K562 (cell line): ENCODE measurements at regions not wholly inside any gene's neighbourhood (a gene's known extent, or its start where the extent isn't known, plus 50 kb on each side); places are given as distances from the start of the nearest gene placed in this dataset.

Source experiments
- ATAC-seq: fragments of 200-7000 bp; cut with Tn5 transposase; 3 replicates; pipeline ENCODE4 v1.9.1; 2020; ENCODE audit warnings: moderate library complexity
- BruUV-seq: library from RNA; stranded (reverse); fragments of 400-500 nt; replicated peaks from 2 replicates; lab custom pipeline; 2021; lab: Mats Ljungman, UMichigan
- CTCF ChIA-PET: fragments of 300-600 bp; formaldehyde crosslinking; extraction: SDS; loops from one replicate; lab custom pipeline; 2021; ENCODE audit warnings: low intra/inter-chr PET ratio; lab: Yijun Ruan, JAX
- POLR2A ChIA-PET: fragments of 300-600, 350-650 bp; sonication (Branson Sonifier 250); formaldehyde crosslinking; extraction: SDS; loops from one replicate; lab custom pipeline; 2021; ENCODE audit warnings: antibody characterized with exemption, inconsistent platforms; lab: Yijun Ruan, JAX
- DNase-seq, 4 experiments: peaks; one replicate each; pipeline versions ENCODE4 v3.0.0 to v3.0.0-alpha.2; 2011 to 2018; ENCODE audit warnings: low spot score in 3 of 4, mixed read lengths in 3 of 4; ENCODE audit errors: extremely low read depth in 1 of 4
- FAIRE-seq: peaks from 2 replicates; lab custom pipeline; 2011; peaks lifted over from hg19 to GRCh38; lab: Jason Lieb, UNC
- H2AFZ ChIP-seq: 2 replicates; pipeline ENCODE4 v1.6.0; 2011; ENCODE audit warnings: low read depth, low read length, control low read depth, inconsistent platforms
- H3K27ac ChIP-seq: fragments of 200-600 bp; 3 replicates; pipeline ENCODE4 v1.8.0; 2011; ENCODE audit warnings: low read depth, mild to moderate bottlenecking, control low read depth, inconsistent platforms, low read length, moderate library complexity, mixed read lengths; ENCODE audit errors: extremely low read depth
- H3K27me3 ChIP-seq, 2 experiments: fragments of 300-600 bp in 1 of 2; 2 replicates in 1 of 2; 3 replicates in 1 of 2; pipeline versions ENCODE4 v1.6.0 to v1.8.0; 2011; ENCODE audit warnings: inconsistent platforms in 2 of 2, low read length in 2 of 2, mild to moderate bottlenecking in 1 of 2, mixed read lengths in 1 of 2, moderate library complexity in 1 of 2; ENCODE audit not compliant: control insufficient read depth in 2 of 2, insufficient read depth in 2 of 2
- H3K36me3 ChIP-seq: fragments of 300-600 bp; 3 replicates; pipeline ENCODE4 v1.8.0; 2011; ENCODE audit warnings: mild to moderate bottlenecking, low read length, inconsistent platforms; ENCODE audit not compliant: control insufficient read depth, insufficient read depth
- H3K4me1 ChIP-seq, 2 experiments: fragments of 200-600 bp in 1 of 2; replicated peaks in 1 of 2; 2 replicates in 1 of 2; 3 replicates in 1 of 2; pipeline versions ENCODE4 v1.5.1 to v1.8.0; 2011; ENCODE audit warnings: inconsistent platforms in 2 of 2, low read length in 2 of 2, mild to moderate bottlenecking in 1 of 2, mixed read lengths in 1 of 2, moderate library complexity in 1 of 2; ENCODE audit not compliant: control insufficient read depth in 2 of 2, insufficient read depth in 2 of 2
- H3K4me2 ChIP-seq: 2 replicates; pipeline ENCODE4 v1.6.1; 2011; ENCODE audit warnings: low read length, control low read depth, inconsistent platforms, mixed read lengths; ENCODE audit not compliant: insufficient read depth
- H3K4me3 ChIP-seq: fragments of 200-600 bp; sonication (generic), shearing (Covaris generic); 2 replicates; pipeline ENCODE4 v1.5.1; 2016; ENCODE audit warnings: control low read depth, inconsistent platforms
- H3K79me2 ChIP-seq: fragments of 200-600 bp; 3 replicates; pipeline ENCODE4 v1.8.0; 2011; ENCODE audit warnings: low read length, inconsistent platforms; ENCODE audit not compliant: control insufficient read depth, insufficient read depth
- H3K9ac ChIP-seq, 2 experiments: 2 replicates each; pipeline versions ENCODE4 v1.6.0 to v1.6.1; 2011; ENCODE audit warnings: low read depth in 2 of 2, low read length in 2 of 2, control low read depth in 1 of 2, inconsistent platforms in 1 of 2, mild to moderate bottlenecking in 1 of 2, mixed read lengths in 1 of 2; ENCODE audit not compliant: insufficient read depth in 1 of 2
- H3K9me1 ChIP-seq: one replicate; pipeline ENCODE4 v1.6.0; 2011; ENCODE audit warnings: inconsistent platforms, mild to moderate bottlenecking, low read length, moderate library complexity; ENCODE audit not compliant: control insufficient read depth, insufficient read depth
- H3K9me3 ChIP-seq: replicated peaks from 2 replicates; pipeline ENCODE4 v1.5.1; 2011; ENCODE audit warnings: low read depth, low read length, inconsistent platforms; ENCODE audit not compliant: control insufficient read depth, insufficient read depth
- H4K20me1 ChIP-seq: replicated peaks from 2 replicates; pipeline ENCODE4 v1.6.1; 2011; ENCODE audit warnings: low read length, inconsistent platforms, mixed read lengths; ENCODE audit not compliant: control insufficient read depth, insufficient read depth
- ETS2 ChIP-seq: IDR thresholded peaks from 2 replicates; pipeline ENCODE4 v1.6.1; 2016; ENCODE audit warnings: borderline replicate concordance, missing genetic modification characterization, mild to moderate bottlenecking, moderate library complexity, missing compliant biosample characterization; ENCODE audit not compliant: poor library complexity, severe bottlenecking
- FOXA1 ChIP-seq: fragments of 450-650 bp; IDR thresholded peaks from 2 replicates; pipeline ENCODE4 v1.6.1; 2016; ENCODE audit warnings: mild to moderate bottlenecking, borderline replicate concordance
- FOXM1 ChIP-seq, 2 experiments: fragments of 450-650 bp in 1 of 2; sonication (generic) in 1 of 2; formaldehyde crosslinking in 1 of 2; IDR thresholded peaks; 2 replicates each; pipeline versions ENCODE4 v1.6.1 to v1.9.0; 2017 to 2022; ENCODE audit warnings: low read depth in 2 of 2, mild to moderate bottlenecking in 2 of 2, missing genetic modification reagents in 1 of 2, moderate library complexity in 1 of 2
- HMG20A ChIP-seq: fragments of 450-650 bp; formaldehyde crosslinking; conservative IDR thresholded peaks from 2 replicates; pipeline ENCODE4 v1.4.0; 2020; ENCODE audit warnings: mild to moderate bottlenecking, mixed read lengths
- KAT7 ChIP-seq: sonication (generic); formaldehyde crosslinking; IDR thresholded peaks from 2 replicates; pipeline ENCODE4 v1.8.0; 2022; ENCODE audit warnings: missing genetic modification reagents, mild to moderate bottlenecking, borderline replicate concordance
- PURB ChIP-seq: sonication (generic); formaldehyde crosslinking; IDR thresholded peaks from 2 replicates; pipeline ENCODE4 v1.9.0; 2021; ENCODE audit warnings: low read depth, mild to moderate bottlenecking, missing genetic modification reagents
- TCF7L2 ChIP-seq: fragments of 150-350 bp; IDR thresholded peaks from 2 replicates; pipeline ENCODE4 v1.6.1; 2016; ENCODE audit warnings: low read depth, mild to moderate bottlenecking, low read length, moderate library complexity
- ZC3H4 ChIP-seq: sonication (generic); formaldehyde crosslinking; IDR thresholded peaks from 2 replicates; pipeline ENCODE4 v1.9.0; 2021; ENCODE audit warnings: missing genetic modification reagents, borderline replicate concordance
- ZNF274 ChIP-seq: IDR thresholded peaks from 2 replicates; pipeline ENCODE4 v1.6.1; 2011; ENCODE audit warnings: low read depth, mild to moderate bottlenecking, low read length, moderate library complexity, borderline replicate concordance
- WGBS: fragments of 100-300 bp; shearing (Covaris generic); methylation state at CpG from one replicate; pipeline ENCODE4 v1.1.6; 2016; ENCODE audit warnings: low coverage, mixed read lengths; ENCODE audit not compliant: insufficient coverage; ENCODE audit errors: missing lambda C conversion rate; 5-methylcytosine and 5-hydroxymethylcytosine counted together
- in situ Hi-C: fragments of 300-500 bp; cut with MboI; formaldehyde crosslinking; loops from 4 replicates; pipeline ENCODE4 v1.15.0; 2018; ENCODE audit warnings: inconsistent platforms, mixed read lengths
- intact Hi-C: fragments of 100-400 bp; cut with micrococcal nuclease; formaldehyde crosslinking; loops from 2 replicates; pipeline ENCODE4 v1.14.2; 2022
- TF ChIP-seq, protein P1 (sequence below): fragments of 450-650 bp; IDR thresholded peaks from 2 replicates; pipeline ENCODE4 v1.6.1; 2016; ENCODE audit warnings: mild to moderate bottlenecking, moderate library complexity

GRCh38 chr22:48649031-48649430, 1178.6 kb downstream of the BRD1 start:
- no TSS peak for BruUV-seq
- no peaks in the 10 kb centered on the region; the same call in 1 of the 2 replicates for H4K20me1 ChIP-seq
- H3K36me3 ChIP-seq, result no peaks in the 10 kb centered on the region
- H3K9me1 ChIP-seq, result no peaks in the 10 kb centered on the region
- no peaks in the 10 kb centered on the region; a peak in 1 of 5 replicates for H3K27me3 ChIP-seq
- WGBS, result 0% methylated on average over 7 of the region's 9 CpGs
- H3K9me3 ChIP-seq, result no peaks in the 10 kb centered on the region
- no peak overlapping the region for H3K9ac ChIP-seq
- H3K27ac ChIP-seq, result no peak overlapping the region
- FAIRE-seq (no peak), DNase-seq (no peak), ATAC-seq (no peak)
- in situ Hi-C loops (no loop called here), intact Hi-C loops (no loop called here)
- no peak overlapping the region for H2AFZ ChIP-seq
- H3K4me3 ChIP-seq, result no peak overlapping the region
- no peaks in the 10 kb centered on the region for H3K4me1 ChIP-seq
- CTCF ChIA-PET, result no interaction called here
- POLR2A ChIA-PET, result no interaction called here
- no peak overlapping the region for H3K4me2 ChIP-seq
- TF ChIP-seq ZC3H4 (CRISPR knock-in tag) (no peak), ZNF274 (no peak), HMG20A (CRISPR knock-in tag) (no peak), FOXM1 (IDR thresholded peaks at IDR 0.05; ENCODE audit: low read depth) (no peak), FOXM1 (CRISPR knock-in tag; IDR thresholded peaks at IDR 0.05; ENCODE audit: low read depth) (no peak), ETS2 (tag) (no peak), KAT7 (no peak), TCF7L2 (no peak), PURB (CRISPR knock-in tag) (no peak), FOXA1 (no peak)
- TF ChIP-seq, protein P1, sequence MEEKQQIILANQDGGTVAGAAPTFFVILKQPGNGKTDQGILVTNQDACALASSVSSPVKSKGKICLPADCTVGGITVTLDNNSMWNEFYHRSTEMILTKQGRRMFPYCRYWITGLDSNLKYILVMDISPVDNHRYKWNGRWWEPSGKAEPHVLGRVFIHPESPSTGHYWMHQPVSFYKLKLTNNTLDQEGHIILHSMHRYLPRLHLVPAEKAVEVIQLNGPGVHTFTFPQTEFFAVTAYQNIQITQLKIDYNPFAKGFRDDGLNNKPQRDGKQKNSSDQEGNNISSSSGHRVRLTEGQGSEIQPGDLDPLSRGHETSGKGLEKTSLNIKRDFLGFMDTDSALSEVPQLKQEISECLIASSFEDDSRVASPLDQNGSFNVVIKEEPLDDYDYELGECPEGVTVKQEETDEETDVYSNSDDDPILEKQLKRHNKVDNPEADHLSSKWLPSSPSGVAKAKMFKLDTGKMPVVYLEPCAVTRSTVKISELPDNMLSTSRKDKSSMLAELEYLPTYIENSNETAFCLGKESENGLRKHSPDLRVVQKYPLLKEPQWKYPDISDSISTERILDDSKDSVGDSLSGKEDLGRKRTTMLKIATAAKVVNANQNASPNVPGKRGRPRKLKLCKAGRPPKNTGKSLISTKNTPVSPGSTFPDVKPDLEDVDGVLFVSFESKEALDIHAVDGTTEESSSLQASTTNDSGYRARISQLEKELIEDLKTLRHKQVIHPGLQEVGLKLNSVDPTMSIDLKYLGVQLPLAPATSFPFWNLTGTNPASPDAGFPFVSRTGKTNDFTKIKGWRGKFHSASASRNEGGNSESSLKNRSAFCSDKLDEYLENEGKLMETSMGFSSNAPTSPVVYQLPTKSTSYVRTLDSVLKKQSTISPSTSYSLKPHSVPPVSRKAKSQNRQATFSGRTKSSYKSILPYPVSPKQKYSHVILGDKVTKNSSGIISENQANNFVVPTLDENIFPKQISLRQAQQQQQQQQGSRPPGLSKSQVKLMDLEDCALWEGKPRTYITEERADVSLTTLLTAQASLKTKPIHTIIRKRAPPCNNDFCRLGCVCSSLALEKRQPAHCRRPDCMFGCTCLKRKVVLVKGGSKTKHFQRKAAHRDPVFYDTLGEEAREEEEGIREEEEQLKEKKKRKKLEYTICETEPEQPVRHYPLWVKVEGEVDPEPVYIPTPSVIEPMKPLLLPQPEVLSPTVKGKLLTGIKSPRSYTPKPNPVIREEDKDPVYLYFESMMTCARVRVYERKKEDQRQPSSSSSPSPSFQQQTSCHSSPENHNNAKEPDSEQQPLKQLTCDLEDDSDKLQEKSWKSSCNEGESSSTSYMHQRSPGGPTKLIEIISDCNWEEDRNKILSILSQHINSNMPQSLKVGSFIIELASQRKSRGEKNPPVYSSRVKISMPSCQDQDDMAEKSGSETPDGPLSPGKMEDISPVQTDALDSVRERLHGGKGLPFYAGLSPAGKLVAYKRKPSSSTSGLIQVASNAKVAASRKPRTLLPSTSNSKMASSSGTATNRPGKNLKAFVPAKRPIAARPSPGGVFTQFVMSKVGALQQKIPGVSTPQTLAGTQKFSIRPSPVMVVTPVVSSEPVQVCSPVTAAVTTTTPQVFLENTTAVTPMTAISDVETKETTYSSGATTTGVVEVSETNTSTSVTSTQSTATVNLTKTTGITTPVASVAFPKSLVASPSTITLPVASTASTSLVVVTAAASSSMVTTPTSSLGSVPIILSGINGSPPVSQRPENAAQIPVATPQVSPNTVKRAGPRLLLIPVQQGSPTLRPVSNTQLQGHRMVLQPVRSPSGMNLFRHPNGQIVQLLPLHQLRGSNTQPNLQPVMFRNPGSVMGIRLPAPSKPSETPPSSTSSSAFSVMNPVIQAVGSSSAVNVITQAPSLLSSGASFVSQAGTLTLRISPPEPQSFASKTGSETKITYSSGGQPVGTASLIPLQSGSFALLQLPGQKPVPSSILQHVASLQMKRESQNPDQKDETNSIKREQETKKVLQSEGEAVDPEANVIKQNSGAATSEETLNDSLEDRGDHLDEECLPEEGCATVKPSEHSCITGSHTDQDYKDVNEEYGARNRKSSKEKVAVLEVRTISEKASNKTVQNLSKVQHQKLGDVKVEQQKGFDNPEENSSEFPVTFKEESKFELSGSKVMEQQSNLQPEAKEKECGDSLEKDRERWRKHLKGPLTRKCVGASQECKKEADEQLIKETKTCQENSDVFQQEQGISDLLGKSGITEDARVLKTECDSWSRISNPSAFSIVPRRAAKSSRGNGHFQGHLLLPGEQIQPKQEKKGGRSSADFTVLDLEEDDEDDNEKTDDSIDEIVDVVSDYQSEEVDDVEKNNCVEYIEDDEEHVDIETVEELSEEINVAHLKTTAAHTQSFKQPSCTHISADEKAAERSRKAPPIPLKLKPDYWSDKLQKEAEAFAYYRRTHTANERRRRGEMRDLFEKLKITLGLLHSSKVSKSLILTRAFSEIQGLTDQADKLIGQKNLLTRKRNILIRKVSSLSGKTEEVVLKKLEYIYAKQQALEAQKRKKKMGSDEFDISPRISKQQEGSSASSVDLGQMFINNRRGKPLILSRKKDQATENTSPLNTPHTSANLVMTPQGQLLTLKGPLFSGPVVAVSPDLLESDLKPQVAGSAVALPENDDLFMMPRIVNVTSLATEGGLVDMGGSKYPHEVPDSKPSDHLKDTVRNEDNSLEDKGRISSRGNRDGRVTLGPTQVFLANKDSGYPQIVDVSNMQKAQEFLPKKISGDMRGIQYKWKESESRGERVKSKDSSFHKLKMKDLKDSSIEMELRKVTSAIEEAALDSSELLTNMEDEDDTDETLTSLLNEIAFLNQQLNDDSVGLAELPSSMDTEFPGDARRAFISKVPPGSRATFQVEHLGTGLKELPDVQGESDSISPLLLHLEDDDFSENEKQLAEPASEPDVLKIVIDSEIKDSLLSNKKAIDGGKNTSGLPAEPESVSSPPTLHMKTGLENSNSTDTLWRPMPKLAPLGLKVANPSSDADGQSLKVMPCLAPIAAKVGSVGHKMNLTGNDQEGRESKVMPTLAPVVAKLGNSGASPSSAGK, result no peak
- no peaks in the 10 kb centered on the region for H3K79me2 ChIP-seq
